K562 (cell line): ENCODE measurements at regions not wholly inside any gene's neighbourhood (a gene's known extent, or its start where the extent isn't known, plus 50 kb on each side); places are given as distances from the start of the nearest gene placed in this dataset.

Experiments
- BRF1 ChIP-seq: IDR thresholded peaks from 3 replicates; pipeline ENCODE4 v1.6.1; 2011; ENCODE audit warnings: borderline replicate concordance, mild to moderate bottlenecking; ENCODE audit not compliant: insufficient read length; ENCODE audit errors: extremely low read depth
- CBX3 ChIP-seq, 2 experiments: IDR thresholded peaks; 1 replicate in 1 of 2; 2 replicates in 1 of 2; pipeline ENCODE4 v1.6.1; 2012; ENCODE audit warnings: inconsistent platforms in 2 of 2, low read length in 2 of 2, borderline replicate concordance in 1 of 2, control low read depth in 1 of 2
- CBX8 ChIP-seq: fragments of 200-600 bp; sonication (generic); IDR thresholded peaks from 2 replicates; pipeline ENCODE4 v1.6.1; 2012; ENCODE audit warnings: borderline replicate concordance, mixed run types, low read depth, mild to moderate bottlenecking, moderate library complexity, mixed read lengths, low read length, control low read depth, inconsistent platforms; ENCODE audit not compliant: poor library complexity, severe bottlenecking; ENCODE audit errors: extremely low read depth
- ESRRA ChIP-seq: fragments of 450-650 bp; IDR thresholded peaks from 2 replicates; pipeline ENCODE4 v1.6.1; 2014; ENCODE audit warnings: low read depth, mild to moderate bottlenecking, moderate library complexity, borderline replicate concordance
- HNRNPLL ChIP-seq: fragments of 200-400 bp; formaldehyde crosslinking; IDR thresholded peaks from 2 replicates; pipeline ENCODE4 v1.6.1; 2017; ENCODE audit warnings: low read length, low read depth, mild to moderate bottlenecking; ENCODE audit not compliant: poor library complexity, severe bottlenecking
- PRMT5 ChIP-seq: sonication (generic); formaldehyde crosslinking; IDR thresholded peaks from 2 replicates; pipeline ENCODE4 v1.5.0; 2020; ENCODE audit warnings: missing genetic modification reagents
- TEAD2 ChIP-seq: fragments of 450-650 bp; IDR thresholded peaks from 2 replicates; pipeline ENCODE4 v1.6.1; 2016; ENCODE audit warnings: missing genetic modification characterization, control low read depth, missing compliant biosample characterization
- ZNF184 ChIP-seq: sonication (generic); formaldehyde crosslinking; IDR thresholded peaks from 2 replicates; pipeline ENCODE4 v1.5.0; 2020; ENCODE audit warnings: missing genetic modification reagents
- ZNF318 ChIP-seq, 2 experiments: fragments of 450-650 bp; IDR thresholded peaks; 2 replicates each; pipeline ENCODE4 v1.6.1; 2016; ENCODE audit warnings: mild to moderate bottlenecking in 2 of 2, borderline replicate concordance in 1 of 2, low read depth in 1 of 2, moderate library complexity in 1 of 2
- TF ChIP-seq, protein P1 (sequence below): fragments of 250-450 bp; sonication (Bioruptor Pico); IDR thresholded peaks from 2 replicates; pipeline ENCODE4 v1.4.0; 2020; ENCODE audit warnings: borderline replicate concordance
- TF ChIP-seq, protein P2 (sequence below): fragments of 450-650 bp; formaldehyde crosslinking; IDR thresholded peaks from 2 replicates; pipeline ENCODE4 v1.4.0; 2020; ENCODE audit warnings: mild to moderate bottlenecking, moderate library complexity
- TF ChIP-seq, protein P3 (sequence below): conservative IDR thresholded peaks from 2 replicates; pipeline ENCODE4 v1.6.1; 2011; ENCODE audit warnings: low read depth, mild to moderate bottlenecking, low read length; ENCODE audit not compliant: control insufficient read depth

DNA sequence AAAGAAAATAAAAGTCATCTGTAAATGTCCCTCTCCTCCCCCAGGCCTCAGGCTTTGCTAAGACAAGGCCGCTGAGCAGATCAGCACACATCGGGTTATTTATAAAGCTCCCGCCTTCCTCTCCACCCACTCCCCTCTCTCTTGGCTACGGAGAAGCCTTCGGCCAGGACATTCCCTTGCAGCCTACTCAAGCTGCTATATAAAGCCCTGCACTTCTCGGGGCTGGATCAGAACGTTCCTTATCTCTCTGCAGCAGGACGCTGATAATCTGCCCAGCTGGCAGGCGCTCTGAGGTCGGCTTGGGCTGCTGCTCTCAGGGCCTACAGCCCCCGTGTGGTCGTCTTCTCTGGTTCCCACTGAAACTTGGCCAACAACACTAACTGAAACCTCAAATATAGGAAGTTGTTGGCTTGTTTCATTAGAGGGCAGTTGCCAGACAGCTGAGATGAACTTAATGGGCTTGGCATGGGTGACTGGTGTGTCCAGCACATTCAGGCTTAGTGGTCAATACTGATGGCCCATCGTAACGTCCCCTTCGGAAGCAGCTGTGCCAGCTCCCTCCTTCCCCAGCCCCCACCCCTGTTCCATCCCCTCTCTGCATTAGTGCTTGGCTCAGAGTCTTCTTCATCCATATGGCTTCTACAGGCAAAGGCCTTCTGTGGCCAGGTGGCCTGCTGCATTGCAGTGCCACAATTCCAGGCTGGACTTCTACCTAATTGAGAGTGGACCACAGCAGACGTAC, 64.6 kb downstream of the IER5 start (continued):
- TF ChIP-seq ZNF318 (IDR thresholded peaks at IDR 0.05; ENCODE audit: borderline replicate concordance in 1 of 2, low read depth in 1 of 2) (peak in 1 of 2 experiments; percentile 93; a peak in 2 of 4 replicates), PRMT5 (no peak), CBX3 (IDR thresholded peaks at IDR 0.05; ENCODE audit: borderline replicate concordance in 1 of 2, low read length in 2 of 2) (peak in 1 of 2 experiments; percentile 97; a peak in 2 of 3 replicates), BRF1 (no peak), ZNF184 (CRISPR knock-in tag) (no peak), TEAD2 (no peak), ESRRA (peak; percentile 88), CBX8 (no peak), HNRNPLL (peak; percentile 58)
- TF ChIP-seq, protein P1, sequence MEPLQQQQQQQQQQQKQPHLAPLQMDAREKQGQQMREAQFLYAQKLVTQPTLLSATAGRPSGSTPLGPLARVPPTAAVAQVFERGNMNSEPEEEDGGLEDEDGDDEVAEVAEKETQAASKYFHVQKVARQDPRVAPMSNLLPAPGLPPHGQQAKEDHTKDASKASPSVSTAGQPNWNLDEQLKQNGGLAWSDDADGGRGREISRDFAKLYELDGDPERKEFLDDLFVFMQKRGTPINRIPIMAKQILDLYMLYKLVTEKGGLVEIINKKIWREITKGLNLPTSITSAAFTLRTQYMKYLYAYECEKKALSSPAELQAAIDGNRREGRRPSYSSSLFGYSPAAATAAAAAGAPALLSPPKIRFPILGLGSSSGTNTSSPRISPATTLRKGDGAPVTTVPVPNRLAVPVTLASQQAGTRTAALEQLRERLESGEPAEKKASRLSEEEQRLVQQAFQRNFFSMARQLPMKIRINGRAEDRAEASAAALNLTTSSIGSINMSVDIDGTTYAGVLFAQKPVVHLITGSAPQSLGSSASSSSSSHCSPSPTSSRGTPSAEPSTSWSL (CRISPR knock-in tag): no peak
- TF ChIP-seq, protein P2, sequence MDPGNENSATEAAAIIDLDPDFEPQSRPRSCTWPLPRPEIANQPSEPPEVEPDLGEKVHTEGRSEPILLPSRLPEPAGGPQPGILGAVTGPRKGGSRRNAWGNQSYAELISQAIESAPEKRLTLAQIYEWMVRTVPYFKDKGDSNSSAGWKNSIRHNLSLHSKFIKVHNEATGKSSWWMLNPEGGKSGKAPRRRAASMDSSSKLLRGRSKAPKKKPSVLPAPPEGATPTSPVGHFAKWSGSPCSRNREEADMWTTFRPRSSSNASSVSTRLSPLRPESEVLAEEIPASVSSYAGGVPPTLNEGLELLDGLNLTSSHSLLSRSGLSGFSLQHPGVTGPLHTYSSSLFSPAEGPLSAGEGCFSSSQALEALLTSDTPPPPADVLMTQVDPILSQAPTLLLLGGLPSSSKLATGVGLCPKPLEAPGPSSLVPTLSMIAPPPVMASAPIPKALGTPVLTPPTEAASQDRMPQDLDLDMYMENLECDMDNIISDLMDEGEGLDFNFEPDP: no peak
- TF ChIP-seq, protein P3, sequence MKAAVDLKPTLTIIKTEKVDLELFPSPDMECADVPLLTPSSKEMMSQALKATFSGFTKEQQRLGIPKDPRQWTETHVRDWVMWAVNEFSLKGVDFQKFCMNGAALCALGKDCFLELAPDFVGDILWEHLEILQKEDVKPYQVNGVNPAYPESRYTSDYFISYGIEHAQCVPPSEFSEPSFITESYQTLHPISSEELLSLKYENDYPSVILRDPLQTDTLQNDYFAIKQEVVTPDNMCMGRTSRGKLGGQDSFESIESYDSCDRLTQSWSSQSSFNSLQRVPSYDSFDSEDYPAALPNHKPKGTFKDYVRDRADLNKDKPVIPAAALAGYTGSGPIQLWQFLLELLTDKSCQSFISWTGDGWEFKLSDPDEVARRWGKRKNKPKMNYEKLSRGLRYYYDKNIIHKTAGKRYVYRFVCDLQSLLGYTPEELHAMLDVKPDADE: peak; percentile 86
